ENCODE measurements at regions not wholly inside any gene's neighbourhood (a gene's known extent, or its start where the extent isn't known, plus 50 kb on each side); places are given as distances from the start of the nearest gene placed in this dataset.

DNA sequence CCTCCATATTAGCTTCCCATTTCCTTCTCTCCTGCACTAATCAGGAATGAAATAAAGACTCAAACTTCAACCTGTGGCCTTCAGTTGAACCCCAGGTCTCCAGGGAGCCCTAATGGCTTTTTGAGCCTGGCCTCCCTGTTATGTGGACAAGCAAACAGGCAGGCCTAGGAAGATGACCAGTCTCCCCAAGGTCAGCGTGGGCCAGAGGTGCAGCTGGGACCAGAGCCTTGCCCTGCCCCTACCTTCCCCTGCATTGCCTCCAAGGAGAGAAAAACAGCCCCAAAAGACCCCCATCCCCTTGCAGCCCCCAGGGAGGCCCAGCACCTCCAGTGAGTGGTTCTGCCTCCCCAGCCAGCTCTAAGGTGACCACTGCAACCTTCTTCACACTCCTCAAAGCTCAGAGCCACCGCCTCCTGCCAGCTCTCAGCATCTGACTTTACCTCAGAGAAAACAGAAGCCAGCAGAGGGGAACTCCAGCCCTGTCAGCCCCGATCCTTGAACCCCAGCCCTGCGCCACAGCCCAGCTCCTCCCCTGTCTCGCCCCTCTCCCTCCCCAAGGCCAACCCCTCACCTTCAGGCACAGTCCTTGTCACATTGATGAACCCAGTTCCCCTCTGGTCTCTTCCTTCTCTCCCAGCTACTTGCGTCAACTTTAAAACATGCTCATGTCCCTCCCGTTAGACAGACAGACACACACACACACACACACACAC is 59.5 kb upstream of the ID2 start:
- TF ChIP-seq, protein P1, sequence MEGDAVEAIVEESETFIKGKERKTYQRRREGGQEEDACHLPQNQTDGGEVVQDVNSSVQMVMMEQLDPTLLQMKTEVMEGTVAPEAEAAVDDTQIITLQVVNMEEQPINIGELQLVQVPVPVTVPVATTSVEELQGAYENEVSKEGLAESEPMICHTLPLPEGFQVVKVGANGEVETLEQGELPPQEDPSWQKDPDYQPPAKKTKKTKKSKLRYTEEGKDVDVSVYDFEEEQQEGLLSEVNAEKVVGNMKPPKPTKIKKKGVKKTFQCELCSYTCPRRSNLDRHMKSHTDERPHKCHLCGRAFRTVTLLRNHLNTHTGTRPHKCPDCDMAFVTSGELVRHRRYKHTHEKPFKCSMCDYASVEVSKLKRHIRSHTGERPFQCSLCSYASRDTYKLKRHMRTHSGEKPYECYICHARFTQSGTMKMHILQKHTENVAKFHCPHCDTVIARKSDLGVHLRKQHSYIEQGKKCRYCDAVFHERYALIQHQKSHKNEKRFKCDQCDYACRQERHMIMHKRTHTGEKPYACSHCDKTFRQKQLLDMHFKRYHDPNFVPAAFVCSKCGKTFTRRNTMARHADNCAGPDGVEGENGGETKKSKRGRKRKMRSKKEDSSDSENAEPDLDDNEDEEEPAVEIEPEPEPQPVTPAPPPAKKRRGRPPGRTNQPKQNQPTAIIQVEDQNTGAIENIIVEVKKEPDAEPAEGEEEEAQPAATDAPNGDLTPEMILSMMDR (IDR thresholded peaks at IDR 0.05) = no peak
- TF ChIP-seq POLR2A (IDR thresholded peaks at IDR 0.05) = no peak
